GM23248 (cell line): ENCODE measurements at regions not wholly inside any gene's neighbourhood (a gene's known extent, or its start where the extent isn't known, plus 50 kb on each side); places are given as distances from the start of the nearest gene placed in this dataset.

Source experiments
- EZH2 ChIP-seq: fragments of 200-600 bp; sonication (generic); IDR thresholded peaks from 2 replicates; pipeline ENCODE4 v1.6.1; 2018; ENCODE audit warnings: antibody characterized with exemption, mild to moderate bottlenecking; ENCODE audit not compliant: insufficient read depth, poor library complexity, severe bottlenecking
- EZH2phosphoT487 ChIP-seq: fragments of 200-600 bp; sonication (generic); IDR thresholded peaks from 2 replicates; pipeline ENCODE4 v1.6.1; 2018; ENCODE audit warnings: antibody characterized with exemption, moderate library complexity, mild to moderate bottlenecking, low read depth; ENCODE audit not compliant: insufficient read depth

DNA sequence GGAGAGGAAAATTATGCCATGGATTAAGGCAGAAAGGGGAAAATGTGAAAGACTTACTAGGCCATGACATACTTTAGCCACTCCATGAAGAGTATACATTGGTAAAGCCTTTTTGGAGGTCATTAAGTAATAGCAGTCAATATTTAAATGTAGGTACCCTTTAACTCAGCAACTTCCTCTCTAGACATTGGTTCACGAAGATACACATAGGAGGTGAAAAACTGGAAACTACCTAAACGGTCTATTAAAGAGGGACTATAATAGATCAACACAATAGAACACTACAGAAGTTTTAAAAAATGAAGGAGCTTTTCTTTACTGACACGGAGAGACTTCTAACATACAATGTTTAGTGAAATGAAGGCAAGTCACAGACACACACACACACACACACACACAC is 68.2 kb upstream of the BMAL1 start:
- no peak for TF ChIP-seq EZH2phosphoT487
- TF ChIP-seq EZH2: no peak
